WTC11 (cell line): ENCODE measurements at regions not wholly inside any gene's neighbourhood (a gene's known extent, or its start where the extent isn't known, plus 50 kb on each side); places are given as distances from the start of the nearest gene placed in this dataset.

ENCODE experiments used
- ATAC-seq: fragments of 200-7000 bp; cut with Tn5 transposase; 2 replicates; pipeline ENCODE4 v1.10.0; 2021; ENCODE audit warnings: mild to moderate bottlenecking, moderate library complexity
- CTCF ChIA-PET: fragments of 300-600 bp; sonication (Branson Sonifier 250); formaldehyde crosslinking; loops from one replicate; lab custom pipeline; 2021; ENCODE audit warnings: antibody characterized with exemption; lab: Charles Lee
- POLR2A ChIA-PET: fragments of 350-600 bp; sonication (Branson Sonifier 250); formaldehyde crosslinking; loops from one replicate; lab custom pipeline; 2021; ENCODE audit warnings: antibody characterized with exemption; lab: Charles Lee
- DNase-seq: peaks from one replicate; pipeline ENCODE4 v3.0.0; 2021; ENCODE audit warnings: low spot score
- H3K27ac Mint-ChIP-seq: 2 replicates; pipeline ENCODE4 v1.8.0; 2021; ENCODE audit warnings: mixed read lengths
- H3K27me3 Mint-ChIP-seq: 2 replicates; pipeline ENCODE4 v1.8.0; 2021; ENCODE audit warnings: low read depth, mild to moderate bottlenecking, moderate library complexity, mixed read lengths
- H3K36me3 Mint-ChIP-seq: 2 replicates; pipeline ENCODE4 v1.8.0; 2021; ENCODE audit warnings: mixed read lengths
- H3K4me1 Mint-ChIP-seq: 2 replicates; pipeline ENCODE4 v1.8.0; 2022; ENCODE audit warnings: mixed read lengths
- H3K4me3 Mint-ChIP-seq: 2 replicates; pipeline ENCODE4 v1.8.0; 2021; ENCODE audit warnings: mild to moderate bottlenecking, moderate library complexity, mixed read lengths
- H3K9me3 Mint-ChIP-seq: 2 replicates; pipeline ENCODE4 v1.8.0; 2021; ENCODE audit warnings: mixed read lengths
- CREM ChIP-seq: sonication (generic); formaldehyde crosslinking; IDR thresholded peaks from 2 replicates; pipeline ENCODE4 v1.8.1; 2022; ENCODE audit warnings: mild to moderate bottlenecking, missing genetic modification reagents, moderate library complexity
- E2F4 ChIP-seq: sonication (generic); formaldehyde crosslinking; IDR thresholded peaks from 2 replicates; pipeline ENCODE4 v1.8.1; 2022; ENCODE audit warnings: low read depth, mild to moderate bottlenecking, moderate library complexity, missing genetic modification reagents, borderline replicate concordance
- ETV6 ChIP-seq: sonication (generic); formaldehyde crosslinking; IDR thresholded peaks from 2 replicates; pipeline ENCODE4 v1.8.1; 2022; ENCODE audit warnings: mild to moderate bottlenecking, missing genetic modification reagents
- GABPB1 ChIP-seq: sonication (generic); formaldehyde crosslinking; IDR thresholded peaks from 2 replicates; pipeline ENCODE4 v1.8.1; 2023; ENCODE audit warnings: mild to moderate bottlenecking, missing genetic modification reagents
- HMGA2 ChIP-seq: fragments of 250-450 bp; sonication (Bioruptor Pico); IDR thresholded peaks from 2 replicates; pipeline ENCODE4 v1.4.0; 2021; ENCODE audit warnings: mild to moderate bottlenecking, moderate library complexity
- HMGXB4 ChIP-seq: sonication (generic); formaldehyde crosslinking; IDR thresholded peaks from 2 replicates; pipeline ENCODE4 v1.8.1; 2023; ENCODE audit warnings: mild to moderate bottlenecking, moderate library complexity, missing genetic modification reagents
- IRF1 ChIP-seq: sonication (generic); formaldehyde crosslinking; IDR thresholded peaks from 2 replicates; pipeline ENCODE4 v1.8.0; 2023; ENCODE audit warnings: missing genetic modification reagents
- NFYB ChIP-seq: sonication (generic); formaldehyde crosslinking; conservative IDR thresholded peaks from 2 replicates; pipeline ENCODE4 v1.8.0; 2022; ENCODE audit warnings: low read depth, missing genetic modification reagents
- NR1H2 ChIP-seq: sonication (generic); formaldehyde crosslinking; IDR thresholded peaks from 2 replicates; pipeline ENCODE4 v1.9.0; 2021; ENCODE audit warnings: mild to moderate bottlenecking, moderate library complexity, missing genetic modification reagents
- SMAD4 ChIP-seq: sonication (generic); formaldehyde crosslinking; IDR thresholded peaks from 2 replicates; pipeline ENCODE4 v1.8.0; 2022; ENCODE audit warnings: mild to moderate bottlenecking, missing genetic modification reagents
- TEAD4 ChIP-seq: sonication (generic); formaldehyde crosslinking; IDR thresholded peaks from 2 replicates; pipeline ENCODE4 v1.8.0; 2022; ENCODE audit warnings: mild to moderate bottlenecking, missing genetic modification reagents
- ZNF263 ChIP-seq: sonication (generic); formaldehyde crosslinking; IDR thresholded peaks from 2 replicates; pipeline ENCODE4 v1.8.1; 2022; ENCODE audit warnings: low read depth, mild to moderate bottlenecking, moderate library complexity, missing genetic modification reagents
- ZNF423 ChIP-seq: fragments of 250-450 bp; sonication (Bioruptor Pico); IDR thresholded peaks from 2 replicates; pipeline ENCODE4 v2.1.2; 2022; ENCODE audit warnings: mild to moderate bottlenecking, moderate library complexity
- ZNF425 ChIP-seq: fragments of 250-450 bp; sonication (Bioruptor Pico); conservative IDR thresholded peaks from 2 replicates; pipeline ENCODE4 v1.9.0; 2021; ENCODE audit warnings: mild to moderate bottlenecking
- ZNF671 ChIP-seq: fragments of 250-450 bp; sonication (Bioruptor Pico); IDR thresholded peaks from 2 replicates; pipeline ENCODE4 v1.8.0; 2021; ENCODE audit warnings: mild to moderate bottlenecking
- TF ChIP-seq, protein P1 (sequence below): fragments of 250-450 bp; sonication (Bioruptor Pico); IDR thresholded peaks from 2 replicates; pipeline ENCODE4 v2.1.2; 2022; ENCODE audit warnings: mild to moderate bottlenecking, moderate library complexity
- TF ChIP-seq, protein P2 (sequence below): fragments of 250-450 bp; sonication (Bioruptor Pico); IDR thresholded peaks from 2 replicates; pipeline ENCODE4 v1.9.0; 2021; ENCODE audit warnings: moderate library complexity, mild to moderate bottlenecking, inconsistent platforms, borderline replicate concordance
- TF ChIP-seq, protein P3 (sequence below): sonication (generic); formaldehyde crosslinking; IDR thresholded peaks from 2 replicates; pipeline ENCODE4 v1.8.1; 2023; ENCODE audit warnings: mild to moderate bottlenecking, missing genetic modification reagents
- TF ChIP-seq, protein P4 (sequence below): sonication (generic); formaldehyde crosslinking; IDR thresholded peaks from 2 replicates; pipeline ENCODE4 v1.8.1; 2023; ENCODE audit warnings: mild to moderate bottlenecking, missing genetic modification reagents, borderline replicate concordance

GRCh38 chr2:133840761-133841160 lies 272.5 kb upstream of the NCKAP5 start:
- CTCF ChIA-PET, result no interaction called here
- no peak for ATAC-seq
- peaks cover 8% of the 10 kb centered on the region for H3K4me1 Mint-ChIP-seq
- no peaks in the 10 kb centered on the region; the same call in 1 of the 2 replicates for H3K27me3 Mint-ChIP-seq
- POLR2A ChIA-PET, result no interaction called here
- H3K27ac Mint-ChIP-seq, result no peak overlapping the region
- TF ChIP-seq HMGA2 (CRISPR knock-in tag) (no peak), ZNF671 (CRISPR knock-in tag) (no peak), TEAD4 (no peak), CREM (no peak), ZNF263 (CRISPR knock-in tag) (no peak), NR1H2 (CRISPR knock-in tag) (no peak), ETV6 (CRISPR knock-in tag) (no peak), ZNF425 (CRISPR knock-in tag) (no peak)
- TF ChIP-seq, protein P1, sequence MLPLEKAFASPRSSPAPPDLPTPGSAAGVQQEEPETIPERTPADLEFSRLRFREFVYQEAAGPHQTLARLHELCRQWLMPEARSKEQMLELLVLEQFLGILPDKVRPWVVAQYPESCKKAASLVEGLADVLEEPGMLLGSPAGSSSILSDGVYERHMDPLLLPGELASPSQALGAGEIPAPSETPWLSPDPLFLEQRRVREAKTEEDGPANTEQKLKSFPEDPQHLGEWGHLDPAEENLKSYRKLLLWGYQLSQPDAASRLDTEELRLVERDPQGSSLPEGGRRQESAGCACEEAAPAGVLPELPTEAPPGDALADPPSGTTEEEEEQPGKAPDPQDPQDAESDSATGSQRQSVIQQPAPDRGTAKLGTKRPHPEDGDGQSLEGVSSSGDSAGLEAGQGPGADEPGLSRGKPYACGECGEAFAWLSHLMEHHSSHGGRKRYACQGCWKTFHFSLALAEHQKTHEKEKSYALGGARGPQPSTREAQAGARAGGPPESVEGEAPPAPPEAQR, result no peak
- TF ChIP-seq, protein P2, sequence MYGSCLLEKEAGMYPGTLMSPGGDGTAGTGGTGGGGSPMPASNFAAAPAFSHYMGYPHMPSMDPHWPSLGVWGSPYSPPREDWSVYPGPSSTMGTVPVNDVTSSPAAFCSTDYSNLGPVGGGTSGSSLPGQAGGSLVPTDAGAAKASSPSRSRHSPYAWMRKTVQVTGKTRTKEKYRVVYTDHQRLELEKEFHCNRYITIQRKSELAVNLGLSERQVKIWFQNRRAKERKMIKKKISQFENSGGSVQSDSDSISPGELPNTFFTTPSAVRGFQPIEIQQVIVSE, result no peak
- TF ChIP-seq, all 79 proteins: peak for 0
- DNase-seq, result no peak
- no peak overlapping the region for H3K4me3 Mint-ChIP-seq
- no peaks in the 10 kb centered on the region for H3K36me3 Mint-ChIP-seq
- H3K9me3 Mint-ChIP-seq, result no peaks in the 10 kb centered on the region

GRCh38 chr2:133841900-133842299 lies 273.6 kb upstream of the NCKAP5 start:
- H3K4me1 Mint-ChIP-seq, result peaks cover 8% of the 10 kb centered on the region
- DNase-seq (no peak), ATAC-seq (no peak)
- H3K4me3 Mint-ChIP-seq, result no peak overlapping the region
- H3K27ac Mint-ChIP-seq, result no peak overlapping the region
- no peaks in the 10 kb centered on the region for H3K9me3 Mint-ChIP-seq
- no peaks in the 10 kb centered on the region for H3K36me3 Mint-ChIP-seq
- no peaks in the 10 kb centered on the region; the same call in 1 of the 2 replicates for H3K27me3 Mint-ChIP-seq
- ChIA-PET CTCF (no interaction called here), POLR2A (no interaction called here)
- TF ChIP-seq GABPB1 (CRISPR knock-in tag), result no peak
- no peak for TF ChIP-seq HMGXB4 (CRISPR knock-in tag)
- no peak for TF ChIP-seq SMAD4 (CRISPR knock-in tag)
- no peak for TF ChIP-seq IRF1 (CRISPR knock-in tag)
- TF ChIP-seq, protein P3, sequence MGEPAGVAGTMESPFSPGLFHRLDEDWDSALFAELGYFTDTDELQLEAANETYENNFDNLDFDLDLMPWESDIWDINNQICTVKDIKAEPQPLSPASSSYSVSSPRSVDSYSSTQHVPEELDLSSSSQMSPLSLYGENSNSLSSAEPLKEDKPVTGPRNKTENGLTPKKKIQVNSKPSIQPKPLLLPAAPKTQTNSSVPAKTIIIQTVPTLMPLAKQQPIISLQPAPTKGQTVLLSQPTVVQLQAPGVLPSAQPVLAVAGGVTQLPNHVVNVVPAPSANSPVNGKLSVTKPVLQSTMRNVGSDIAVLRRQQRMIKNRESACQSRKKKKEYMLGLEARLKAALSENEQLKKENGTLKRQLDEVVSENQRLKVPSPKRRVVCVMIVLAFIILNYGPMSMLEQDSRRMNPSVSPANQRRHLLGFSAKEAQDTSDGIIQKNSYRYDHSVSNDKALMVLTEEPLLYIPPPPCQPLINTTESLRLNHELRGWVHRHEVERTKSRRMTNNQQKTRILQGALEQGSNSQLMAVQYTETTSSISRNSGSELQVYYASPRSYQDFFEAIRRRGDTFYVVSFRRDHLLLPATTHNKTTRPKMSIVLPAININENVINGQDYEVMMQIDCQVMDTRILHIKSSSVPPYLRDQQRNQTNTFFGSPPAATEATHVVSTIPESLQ, result no peak
- TF ChIP-seq NFYB (CRISPR knock-in tag), result no peak
- no peak for TF ChIP-seq ZNF425 (CRISPR knock-in tag)
- no peak for TF ChIP-seq TEAD4
- no peak for TF ChIP-seq ZNF423 (CRISPR knock-in tag)
- TF ChIP-seq, protein P4, sequence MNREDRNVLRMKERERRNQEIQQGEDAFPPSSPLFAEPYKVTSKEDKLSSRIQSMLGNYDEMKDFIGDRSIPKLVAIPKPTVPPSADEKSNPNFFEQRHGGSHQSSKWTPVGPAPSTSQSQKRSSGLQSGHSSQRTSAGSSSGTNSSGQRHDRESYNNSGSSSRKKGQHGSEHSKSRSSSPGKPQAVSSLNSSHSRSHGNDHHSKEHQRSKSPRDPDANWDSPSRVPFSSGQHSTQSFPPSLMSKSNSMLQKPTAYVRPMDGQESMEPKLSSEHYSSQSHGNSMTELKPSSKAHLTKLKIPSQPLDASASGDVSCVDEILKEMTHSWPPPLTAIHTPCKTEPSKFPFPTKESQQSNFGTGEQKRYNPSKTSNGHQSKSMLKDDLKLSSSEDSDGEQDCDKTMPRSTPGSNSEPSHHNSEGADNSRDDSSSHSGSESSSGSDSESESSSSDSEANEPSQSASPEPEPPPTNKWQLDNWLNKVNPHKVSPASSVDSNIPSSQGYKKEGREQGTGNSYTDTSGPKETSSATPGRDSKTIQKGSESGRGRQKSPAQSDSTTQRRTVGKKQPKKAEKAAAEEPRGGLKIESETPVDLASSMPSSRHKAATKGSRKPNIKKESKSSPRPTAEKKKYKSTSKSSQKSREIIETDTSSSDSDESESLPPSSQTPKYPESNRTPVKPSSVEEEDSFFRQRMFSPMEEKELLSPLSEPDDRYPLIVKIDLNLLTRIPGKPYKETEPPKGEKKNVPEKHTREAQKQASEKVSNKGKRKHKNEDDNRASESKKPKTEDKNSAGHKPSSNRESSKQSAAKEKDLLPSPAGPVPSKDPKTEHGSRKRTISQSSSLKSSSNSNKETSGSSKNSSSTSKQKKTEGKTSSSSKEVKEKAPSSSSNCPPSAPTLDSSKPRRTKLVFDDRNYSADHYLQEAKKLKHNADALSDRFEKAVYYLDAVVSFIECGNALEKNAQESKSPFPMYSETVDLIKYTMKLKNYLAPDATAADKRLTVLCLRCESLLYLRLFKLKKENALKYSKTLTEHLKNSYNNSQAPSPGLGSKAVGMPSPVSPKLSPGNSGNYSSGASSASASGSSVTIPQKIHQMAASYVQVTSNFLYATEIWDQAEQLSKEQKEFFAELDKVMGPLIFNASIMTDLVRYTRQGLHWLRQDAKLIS, result no peak
- no peak for TF ChIP-seq E2F4 (CRISPR knock-in tag)
